PFSK-1 (cell line): ENCODE measurements at regions not wholly inside any gene's neighbourhood (a gene's known extent, or its start where the extent isn't known, plus 50 kb on each side); places are given as distances from the start of the nearest gene placed in this dataset.

ENCODE experiments used
- POLR2AphosphoS5 ChIP-seq: IDR thresholded peaks from 2 replicates; pipeline ENCODE4 v1.6.1; 2012; ENCODE audit warnings: low read depth, mild to moderate bottlenecking, control low read depth, low read length, moderate library complexity
- REST ChIP-seq, 2 experiments: IDR thresholded peaks; 2 replicates each; pipeline versions ENCODE4 v1.6.1 to v1.8.0; 2011 to 2012; ENCODE audit warnings: low read depth in 2 of 2, low read length in 2 of 2, control low read depth in 1 of 2, inconsistent platforms in 1 of 2, mild to moderate bottlenecking in 1 of 2, moderate library complexity in 1 of 2; ENCODE audit not compliant: insufficient read depth in 1 of 2
- SIN3A ChIP-seq: IDR thresholded peaks from 2 replicates; pipeline ENCODE4 v1.6.1; 2012; ENCODE audit warnings: mild to moderate bottlenecking, low read length, moderate library complexity, borderline replicate concordance; ENCODE audit not compliant: insufficient read depth
- TAF1 ChIP-seq: IDR thresholded peaks from 2 replicates; pipeline ENCODE4 v1.6.1; 2012; ENCODE audit warnings: low read length, control low read depth, borderline replicate concordance; ENCODE audit not compliant: insufficient read depth

- TF ChIP-seq SIN3A, result no peak
- no peak for TF ChIP-seq REST (IDR thresholded peaks at IDR 0.05; ENCODE audit: insufficient read depth in 1 of 2, low read depth in 2 of 2, low read length in 2 of 2)
- TF ChIP-seq POLR2AphosphoS5, result no peak
- TF ChIP-seq TAF1, result no peak
These were observed 130.3 kb upstream of the LHCGR start for GRCh38 chr2:48885841-48886240.
